A673 (cell line): ENCODE measurements at regions not wholly inside any gene's neighbourhood (a gene's known extent, or its start where the extent isn't known, plus 50 kb on each side); places are given as distances from the start of the nearest gene placed in this dataset.

ENCODE experiments used
- BruUV-seq: library from RNA; stranded (reverse); fragments of 400-500 nt; replicated peaks from 2 replicates; lab custom pipeline; 2021; lab: Mats Ljungman, UMichigan
- CTCF ChIA-PET: fragments of 300-600 bp; sonication (Branson Sonifier 250); formaldehyde crosslinking; loops from one replicate; lab custom pipeline; 2022; ENCODE audit warnings: antibody characterized with exemption; lab: Charles Lee
- POLR2A ChIA-PET: fragments of 300-600 bp; sonication (Branson Sonifier 250); formaldehyde crosslinking; loops from one replicate; lab custom pipeline; 2022; ENCODE audit warnings: antibody characterized with exemption; ENCODE audit not compliant: low non-redundant PET; lab: Charles Lee
- DNase-seq: peaks from one replicate; pipeline ENCODE4 v3.0.0-alpha.2; 2015; ENCODE audit warnings: low spot score
- H3K27ac ChIP-seq: fragments of 200-600 bp; sonication (generic); 2 replicates; pipeline ENCODE4 v1.5.1; 2016; ENCODE audit warnings: mixed run types, low read depth, mild to moderate bottlenecking, mixed read lengths, antibody characterized with exemption, low read length; ENCODE audit not compliant: poor library complexity, severe bottlenecking
- H3K27me3 ChIP-seq: fragments of 200-600 bp; sonication (generic); replicated peaks from 2 replicates; pipeline ENCODE4 v1.6.1; 2017; ENCODE audit warnings: mixed run types, low read depth, mild to moderate bottlenecking, mixed read lengths, antibody characterized with exemption, low read length; ENCODE audit not compliant: insufficient read depth, poor library complexity
- H3K36me3 ChIP-seq: fragments of 200-600 bp; sonication (generic); 2 replicates; pipeline ENCODE4 v1.6.1; 2016; ENCODE audit warnings: mixed run types, mild to moderate bottlenecking, mixed read lengths, antibody characterized with exemption, low read length; ENCODE audit not compliant: insufficient read depth, poor library complexity, severe bottlenecking
- H3K4me1 ChIP-seq: fragments of 200-600 bp; sonication (generic); 2 replicates; pipeline ENCODE4 v1.6.1; 2017; ENCODE audit warnings: mixed run types, mild to moderate bottlenecking, mixed read lengths, antibody characterized with exemption, low read length; ENCODE audit not compliant: insufficient read depth, poor library complexity, severe bottlenecking
- H3K4me3 ChIP-seq: fragments of 200-600 bp; sonication (generic); 2 replicates; pipeline ENCODE4 v1.5.1; 2016; ENCODE audit warnings: low read depth, mixed run types, mild to moderate bottlenecking, mixed read lengths, low read length; ENCODE audit not compliant: poor library complexity, severe bottlenecking
- H3K9me3 ChIP-seq: fragments of 200-600 bp; sonication (generic); 2 replicates; pipeline ENCODE4 v1.6.1; 2016; ENCODE audit warnings: mixed run types, low read depth, mild to moderate bottlenecking, mixed read lengths, antibody characterized with exemption, low read length; ENCODE audit not compliant: poor library complexity, severe bottlenecking
- EZH2 ChIP-seq: fragments of 200-600 bp; sonication (generic); IDR thresholded peaks from 2 replicates; pipeline ENCODE4 v1.6.1; 2017; ENCODE audit warnings: borderline replicate concordance, low read depth, mild to moderate bottlenecking, mixed read lengths, antibody characterized with exemption, low read length; ENCODE audit not compliant: poor library complexity, severe bottlenecking
- intact Hi-C: fragments of 100-400 bp; cut with micrococcal nuclease; formaldehyde crosslinking; loops from one replicate; pipeline ENCODE4 v1.10.0; 2022; ENCODE audit not compliant: unreplicated experiment
- TF ChIP-seq, protein P1 (sequence below): fragments of 300-800, 200-600 bp; sonication (generic); conservative IDR thresholded peaks from 2 replicates; pipeline ENCODE4 v1.5.1; 2017; ENCODE audit warnings: low read depth, mild to moderate bottlenecking, antibody characterized with exemption, low read length, moderate library complexity, mixed read lengths

DNA sequence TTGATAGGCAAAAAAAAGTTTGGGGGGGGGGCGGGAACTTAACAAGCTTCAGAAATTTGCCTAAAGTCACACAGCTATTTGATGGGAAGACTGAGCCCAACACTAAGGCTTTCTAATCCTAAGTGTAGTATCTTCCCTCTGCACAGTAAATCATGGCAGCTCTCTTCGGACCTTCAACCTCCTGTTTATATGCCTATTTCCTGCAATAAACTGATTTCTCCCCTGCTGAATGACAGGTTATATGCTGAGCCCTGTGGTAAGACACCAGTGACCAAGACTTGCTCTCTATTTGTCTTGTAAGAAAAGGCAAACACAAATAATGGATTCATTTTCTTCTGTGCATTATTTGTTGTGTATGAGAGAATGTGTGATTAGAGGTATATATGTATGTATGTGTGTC lies 355.8 kb upstream of the ARRDC4 start:
- intact Hi-C loops: no loop called here

DNA sequence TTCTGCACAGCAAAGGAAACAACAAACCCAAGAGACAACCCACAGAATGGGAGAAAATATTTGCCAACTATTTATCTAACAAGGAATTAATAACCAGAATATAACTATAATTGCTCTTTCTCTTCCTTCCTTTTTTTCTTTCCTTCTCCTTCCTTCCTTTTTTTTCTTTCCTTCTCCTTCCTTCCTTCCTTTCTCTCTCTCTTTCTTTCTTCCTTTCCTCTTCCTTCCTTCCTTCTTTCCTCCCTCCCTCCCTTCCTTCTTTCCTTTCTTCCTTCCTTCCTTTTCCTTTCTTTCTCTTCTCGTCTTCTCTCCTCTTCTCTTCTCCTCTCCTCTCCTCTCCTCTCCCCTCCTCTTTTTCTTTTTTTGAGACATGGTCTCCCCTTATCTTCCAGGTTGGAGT lies 345.4 kb upstream of the ARRDC4 start:
- no TSS peak for BruUV-seq
- no peaks in the 10 kb centered on the region for H3K27me3 ChIP-seq
- DNase-seq: no peak
- intact Hi-C loops: no loop called here
- TF ChIP-seq, protein P1, sequence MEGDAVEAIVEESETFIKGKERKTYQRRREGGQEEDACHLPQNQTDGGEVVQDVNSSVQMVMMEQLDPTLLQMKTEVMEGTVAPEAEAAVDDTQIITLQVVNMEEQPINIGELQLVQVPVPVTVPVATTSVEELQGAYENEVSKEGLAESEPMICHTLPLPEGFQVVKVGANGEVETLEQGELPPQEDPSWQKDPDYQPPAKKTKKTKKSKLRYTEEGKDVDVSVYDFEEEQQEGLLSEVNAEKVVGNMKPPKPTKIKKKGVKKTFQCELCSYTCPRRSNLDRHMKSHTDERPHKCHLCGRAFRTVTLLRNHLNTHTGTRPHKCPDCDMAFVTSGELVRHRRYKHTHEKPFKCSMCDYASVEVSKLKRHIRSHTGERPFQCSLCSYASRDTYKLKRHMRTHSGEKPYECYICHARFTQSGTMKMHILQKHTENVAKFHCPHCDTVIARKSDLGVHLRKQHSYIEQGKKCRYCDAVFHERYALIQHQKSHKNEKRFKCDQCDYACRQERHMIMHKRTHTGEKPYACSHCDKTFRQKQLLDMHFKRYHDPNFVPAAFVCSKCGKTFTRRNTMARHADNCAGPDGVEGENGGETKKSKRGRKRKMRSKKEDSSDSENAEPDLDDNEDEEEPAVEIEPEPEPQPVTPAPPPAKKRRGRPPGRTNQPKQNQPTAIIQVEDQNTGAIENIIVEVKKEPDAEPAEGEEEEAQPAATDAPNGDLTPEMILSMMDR: no peak
- TF ChIP-seq EZH2: no peak
- H3K36me3 ChIP-seq: no peaks in the 10 kb centered on the region
- H3K27ac ChIP-seq: no peak overlapping the region
- no peak overlapping the region for H3K4me3 ChIP-seq
- H3K9me3 ChIP-seq: no peaks in the 10 kb centered on the region
- no peaks in the 10 kb centered on the region for H3K4me1 ChIP-seq
- CTCF ChIA-PET: no interaction called here
- POLR2A ChIA-PET: no interaction called here

More for the DNA sequence above, 355.8 kb upstream of the ARRDC4 start:
- no peak for DNase-seq
- H3K4me1 ChIP-seq: no peaks in the 10 kb centered on the region
- no TSS peak for BruUV-seq
- CTCF ChIA-PET: no interaction called here
- H3K9me3 ChIP-seq: no peaks in the 10 kb centered on the region
- H3K27me3 ChIP-seq: no peaks in the 10 kb centered on the region
- TF ChIP-seq, protein P1: no peak
- no peak for TF ChIP-seq EZH2
- POLR2A ChIA-PET: no interaction called here
- H3K27ac ChIP-seq: no peak overlapping the region
- H3K36me3 ChIP-seq: no peaks in the 10 kb centered on the region
- no peak overlapping the region for H3K4me3 ChIP-seq

DNA sequence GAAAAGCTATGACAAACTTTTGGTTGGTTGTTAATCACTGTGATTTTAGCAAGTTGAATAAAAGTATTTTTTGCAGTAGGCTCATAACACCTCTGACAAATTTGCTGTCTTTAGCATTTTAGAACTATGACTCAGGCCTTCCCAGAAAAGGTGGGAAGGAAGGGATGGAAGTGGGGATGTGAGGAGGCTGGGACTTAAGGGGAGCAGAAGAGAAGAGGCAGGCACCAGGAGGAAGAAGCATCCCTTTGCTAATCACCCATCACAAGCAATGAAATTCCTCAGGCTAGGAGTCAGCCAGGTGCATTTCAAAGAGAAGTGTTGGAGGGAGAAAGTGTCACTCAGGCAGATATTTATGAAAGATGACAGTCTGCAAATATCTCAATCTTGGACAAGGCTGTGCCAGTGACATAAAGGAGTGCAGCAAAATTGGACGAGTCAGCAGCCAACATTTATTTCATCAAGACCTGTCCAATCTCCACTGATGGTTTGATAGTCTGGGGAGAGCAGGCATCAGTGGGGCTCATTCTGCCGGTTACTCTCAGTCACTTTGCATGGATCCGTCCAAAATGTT lies 337.3 kb upstream of the ARRDC4 start:
- intact Hi-C loops: no loop called here
- TF ChIP-seq, protein P1: no peak
- TF ChIP-seq EZH2: no peak
- no TSS peak for BruUV-seq
- Histone ChIP-seq H3K4me3 (no peak overlapping the region), H3K36me3 (no peaks in the 10 kb centered on the region), H3K4me1 (no peaks in the 10 kb centered on the region), H3K9me3 (no peaks in the 10 kb centered on the region), H3K27ac (no peak overlapping the region), H3K27me3 (no peaks in the 10 kb centered on the region)
- no peak for DNase-seq
- ChIA-PET CTCF (no interaction called here), POLR2A (no interaction called here)
